PC-3 (cell line): ENCODE measurements at regions not wholly inside any gene's neighbourhood (a gene's known extent, or its start where the extent isn't known, plus 50 kb on each side); places are given as distances from the start of the nearest gene placed in this dataset.

Source experiments
- ATAC-seq: fragments of 200-7000 bp; cut with Tn5 transposase; 2 replicates; pipeline ENCODE4 v1.9.1; 2020; ENCODE audit warnings: mild to moderate bottlenecking, moderate library complexity
- BruUV-seq: library from RNA; stranded (reverse); fragments of 400-500 nt; replicated peaks from 2 replicates; lab custom pipeline; 2021; lab: Mats Ljungman, UMichigan
- CTCF ChIA-PET: fragments of 300-600 bp; sonication (Branson Sonifier 250); formaldehyde crosslinking; loops from one replicate; lab custom pipeline; 2022; ENCODE audit warnings: antibody characterized with exemption; lab: Charles Lee
- POLR2A ChIA-PET: fragments of 300-600 bp; sonication (Branson Sonifier 250); formaldehyde crosslinking; loops from one replicate; lab custom pipeline; 2022; ENCODE audit warnings: antibody characterized with exemption; ENCODE audit not compliant: unreplicated experiment; lab: Charles Lee
- DNase-seq: peaks from one replicate; pipeline ENCODE4 v3.0.0-alpha.2; 2015
- H2AFZ ChIP-seq: fragments of 300-600 bp; sonication (generic); 2 replicates; pipeline ENCODE4 v1.6.0; 2016; ENCODE audit warnings: antibody characterized with exemption, low read length
- H3F3A ChIP-seq: fragments of 300-600 bp; sonication (generic); one replicate; pipeline ENCODE4 v1.6.0; 2017; ENCODE audit warnings: antibody characterized with exemption, low read length, control low read depth, mild to moderate bottlenecking; ENCODE audit not compliant: unreplicated experiment
- H3K27ac ChIP-seq: fragments of 300-600 bp; sonication (generic); 2 replicates; pipeline ENCODE4 v1.5.1; 2016; ENCODE audit warnings: mild to moderate bottlenecking, low read length
- H3K27me3 ChIP-seq: fragments of 300-600 bp; sonication (generic); 2 replicates; pipeline ENCODE4 v1.6.1; 2016; ENCODE audit warnings: low read length, mixed read lengths
- H3K36me3 ChIP-seq: fragments of 300-600 bp; sonication (generic); 2 replicates; pipeline ENCODE4 v1.6.1; 2016; ENCODE audit warnings: low read depth, mixed run types, low read length, mixed read lengths
- H3K4me1 ChIP-seq: fragments of 300-600 bp; sonication (generic); 2 replicates; pipeline ENCODE4 v1.5.1; 2016; ENCODE audit warnings: low read length; ENCODE audit not compliant: insufficient read depth
- H3K4me2 ChIP-seq: fragments of 300-600 bp; sonication (generic); 2 replicates; pipeline ENCODE4 v1.6.0; 2016; ENCODE audit warnings: low read length
- H3K4me3 ChIP-seq: fragments of 300-600 bp; sonication (generic); 2 replicates; pipeline ENCODE4 v1.5.1; 2016; ENCODE audit warnings: mild to moderate bottlenecking, low read length, mixed read lengths
- H3K79me2 ChIP-seq: fragments of 300-600 bp; sonication (generic); 2 replicates; pipeline ENCODE4 v1.6.1; 2017; ENCODE audit warnings: low read length, mixed read lengths
- H3K9ac ChIP-seq: fragments of 300-600 bp; sonication (generic); 2 replicates; pipeline ENCODE4 v1.6.0; 2016; ENCODE audit warnings: mild to moderate bottlenecking, low read length
- H3K9me2 ChIP-seq: fragments of 300-600 bp; sonication (generic); replicated peaks from 2 replicates; pipeline ENCODE4 v1.6.1; 2016; ENCODE audit warnings: mixed run types, low read length, mixed read lengths
- H3K9me3 ChIP-seq: fragments of 300-600 bp; sonication (generic); 2 replicates; pipeline ENCODE4 v1.6.1; 2016; ENCODE audit warnings: low read length, mixed read lengths
- H4K20me1 ChIP-seq: fragments of 300-600 bp; sonication (generic); 2 replicates; pipeline ENCODE4 v1.6.1; 2016; ENCODE audit warnings: low read length, mixed read lengths
- EZH2 ChIP-seq: fragments of 300-600 bp; sonication (generic); IDR thresholded peaks from one replicate; pipeline ENCODE4 v1.6.1; 2017; ENCODE audit warnings: antibody characterized with exemption, mild to moderate bottlenecking, low read length; ENCODE audit not compliant: unreplicated experiment
- EZH2phosphoT487 ChIP-seq: fragments of 300-600 bp; sonication (generic); IDR thresholded peaks from 2 replicates; pipeline ENCODE4 v1.6.1; 2018; ENCODE audit warnings: mild to moderate bottlenecking, antibody characterized with exemption, low read length, borderline replicate concordance
- intact Hi-C: fragments of 100-400 bp; cut with micrococcal nuclease; formaldehyde crosslinking; loops from 2 replicates; pipeline ENCODE4 v1.9.0; 2023
- TF ChIP-seq, protein P1 (sequence below): fragments of 300-600 bp; sonication (generic); conservative IDR thresholded peaks from 2 replicates; pipeline ENCODE4 v1.5.1; 2017; ENCODE audit warnings: antibody characterized with exemption, low read depth, mild to moderate bottlenecking, low read length

DNA sequence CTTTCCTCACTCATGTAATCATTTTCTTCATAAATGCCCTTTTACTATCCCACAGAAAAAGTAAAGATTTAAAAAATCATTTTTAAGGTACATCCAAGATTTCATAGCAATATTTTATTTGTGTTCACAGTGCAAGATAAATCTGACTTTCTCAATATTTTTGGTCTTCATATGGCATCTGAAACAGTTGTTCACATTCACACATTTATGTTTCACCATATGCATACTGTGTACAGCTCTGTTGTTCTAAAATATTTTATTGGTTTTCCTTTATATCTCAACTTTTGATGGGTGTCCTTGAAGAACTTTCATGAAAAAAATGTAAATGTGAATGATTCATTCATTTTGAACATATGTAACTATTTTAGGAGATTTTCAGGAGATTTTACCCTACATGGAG lies 348.7 kb downstream of the SNAPC1 start:
- Histone ChIP-seq H3K4me2 (no peak overlapping the region), H3K9me2 (no peaks in the 10 kb centered on the region), H2AFZ (no peak overlapping the region), H3F3A (no peaks in the 10 kb centered on the region), H3K4me3 (no peak overlapping the region), H3K4me1 (no peaks in the 10 kb centered on the region), H3K9me3 (no peaks in the 10 kb centered on the region), H3K27ac (no peak overlapping the region), H3K79me2 (no peaks in the 10 kb centered on the region), H3K36me3 (no peaks in the 10 kb centered on the region), H4K20me1 (no peaks in the 10 kb centered on the region), H3K9ac (no peak overlapping the region), H3K27me3 (no peaks in the 10 kb centered on the region)
- ChIA-PET CTCF (no interaction called here), POLR2A (interaction anchor here (0.6 kb wide), 1 partner anchor 1911 kb away, joined by 5 read pairs; no protein-coding TSS in a partner anchor)
- TF ChIP-seq, protein P1, sequence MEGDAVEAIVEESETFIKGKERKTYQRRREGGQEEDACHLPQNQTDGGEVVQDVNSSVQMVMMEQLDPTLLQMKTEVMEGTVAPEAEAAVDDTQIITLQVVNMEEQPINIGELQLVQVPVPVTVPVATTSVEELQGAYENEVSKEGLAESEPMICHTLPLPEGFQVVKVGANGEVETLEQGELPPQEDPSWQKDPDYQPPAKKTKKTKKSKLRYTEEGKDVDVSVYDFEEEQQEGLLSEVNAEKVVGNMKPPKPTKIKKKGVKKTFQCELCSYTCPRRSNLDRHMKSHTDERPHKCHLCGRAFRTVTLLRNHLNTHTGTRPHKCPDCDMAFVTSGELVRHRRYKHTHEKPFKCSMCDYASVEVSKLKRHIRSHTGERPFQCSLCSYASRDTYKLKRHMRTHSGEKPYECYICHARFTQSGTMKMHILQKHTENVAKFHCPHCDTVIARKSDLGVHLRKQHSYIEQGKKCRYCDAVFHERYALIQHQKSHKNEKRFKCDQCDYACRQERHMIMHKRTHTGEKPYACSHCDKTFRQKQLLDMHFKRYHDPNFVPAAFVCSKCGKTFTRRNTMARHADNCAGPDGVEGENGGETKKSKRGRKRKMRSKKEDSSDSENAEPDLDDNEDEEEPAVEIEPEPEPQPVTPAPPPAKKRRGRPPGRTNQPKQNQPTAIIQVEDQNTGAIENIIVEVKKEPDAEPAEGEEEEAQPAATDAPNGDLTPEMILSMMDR: no peak
- TF ChIP-seq EZH2phosphoT487 (no peak), EZH2 (no peak)
- DNase-seq: no peak
- no TSS peak for BruUV-seq
- intact Hi-C loops: no loop called here
- no peak for ATAC-seq

DNA sequence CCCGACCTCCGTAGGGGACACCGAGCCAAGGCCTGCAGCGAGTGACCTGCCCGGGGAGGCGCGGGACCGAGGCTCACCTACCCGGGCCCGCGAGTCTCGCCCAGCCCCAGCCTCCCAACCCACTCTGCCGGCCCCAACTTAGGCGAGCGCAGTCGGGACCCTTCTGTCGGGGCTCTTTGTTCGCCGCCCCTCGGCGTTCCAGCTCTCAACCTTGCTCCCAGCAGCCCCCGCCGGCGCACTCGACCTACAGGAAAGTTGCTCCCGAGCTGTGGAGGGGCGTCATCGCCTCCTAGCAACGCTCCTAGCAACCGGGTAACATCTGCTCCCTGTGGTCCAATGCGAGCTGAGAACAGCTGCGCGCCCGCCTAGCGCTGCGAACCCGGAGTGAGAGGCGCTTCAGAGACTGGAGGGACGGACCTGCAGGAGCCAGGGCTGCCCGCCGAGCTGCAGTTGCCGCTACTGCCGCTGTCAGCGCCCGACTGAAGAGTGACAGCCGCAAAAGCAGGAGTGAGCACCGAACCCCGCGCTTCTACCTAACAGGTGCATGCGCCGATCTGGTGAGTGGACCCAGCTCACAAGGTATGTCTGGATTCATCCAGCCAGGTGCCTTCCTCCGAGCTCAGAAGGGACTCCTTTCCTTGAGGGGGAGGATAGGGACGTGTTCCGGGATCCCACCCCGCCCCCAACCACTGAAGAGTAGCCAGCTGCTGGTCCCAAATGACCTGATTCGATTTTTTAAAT lies 355.0 kb downstream of the SNAPC1 start:
- no peak overlapping the region for H3K4me3 ChIP-seq
- no peaks in the 10 kb centered on the region for H3K36me3 ChIP-seq
- 0 out of 2 replicates have a peak, but pooled peaks cover 5% of the 10 kb centered on the region for H3K4me1 ChIP-seq
- DNase-seq (no peak), ATAC-seq (no peak)
- H3F3A ChIP-seq: no peaks in the 10 kb centered on the region
- TF ChIP-seq, protein P1: no peak
- TF ChIP-seq EZH2phosphoT487 (no peak), EZH2 (no peak)
- no peak overlapping the region for H3K9ac ChIP-seq
- H3K9me2 ChIP-seq: no peaks in the 10 kb centered on the region
- no peaks in the 10 kb centered on the region for H3K79me2 ChIP-seq
- intact Hi-C loops: no loop called here
- ChIA-PET CTCF (no interaction called here), POLR2A (interaction anchor here (0.6 kb wide), 2 partner anchors 125 to 190 kb away, joined by 3 to 5 read pairs; no protein-coding TSS in a partner anchor)
- no peaks in the 10 kb centered on the region for H3K27me3 ChIP-seq
- no TSS peak for BruUV-seq
- H3K9me3 ChIP-seq: no peaks in the 10 kb centered on the region
- H4K20me1 ChIP-seq: no peaks in the 10 kb centered on the region
- no peak overlapping the region for H2AFZ ChIP-seq
- no peak overlapping the region for H3K27ac ChIP-seq
- no peak overlapping the region for H3K4me2 ChIP-seq

DNA sequence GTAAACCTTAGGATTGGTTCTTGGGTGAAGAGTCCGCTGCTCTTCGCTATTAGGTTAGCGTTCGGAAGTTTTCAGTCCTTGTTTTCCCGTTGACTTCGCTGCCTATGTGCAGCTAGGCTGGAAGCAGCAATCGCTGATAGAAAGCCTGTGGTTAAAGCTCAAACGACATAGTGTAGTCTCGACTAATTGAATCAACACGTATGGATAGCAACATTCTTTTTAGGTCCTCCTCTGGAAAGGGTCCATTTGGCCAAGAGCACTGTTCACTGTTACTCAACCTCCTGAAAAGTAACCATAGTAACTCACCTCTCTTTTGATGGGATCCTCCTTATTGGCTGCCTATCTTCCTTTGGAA lies 355.5 kb downstream of the SNAPC1 start:
- H3K9ac ChIP-seq: no peak overlapping the region
- H3K4me2 ChIP-seq: no peak overlapping the region
- CTCF ChIA-PET: no interaction called here
- no peaks in the 10 kb centered on the region for H3F3A ChIP-seq
- DNase-seq (no peak), ATAC-seq (no peak)
- no TSS peak for BruUV-seq
- H3K27ac ChIP-seq: no peak overlapping the region
- POLR2A ChIA-PET: interaction anchor here (0.6 kb wide), 2 partner anchors 126 to 190 kb away, joined by 3 to 5 read pairs; no protein-coding TSS in a partner anchor
- H3K79me2 ChIP-seq: no peaks in the 10 kb centered on the region
- TF ChIP-seq EZH2: no peak
- no peak for TF ChIP-seq EZH2phosphoT487
- TF ChIP-seq, protein P1: no peak
- no peaks in the 10 kb centered on the region for H3K9me2 ChIP-seq
- no peaks in the 10 kb centered on the region for H4K20me1 ChIP-seq
- no peak overlapping the region for H3K4me3 ChIP-seq
- no peaks in the 10 kb centered on the region for H3K9me3 ChIP-seq
- no peaks in the 10 kb centered on the region for H3K27me3 ChIP-seq
- H3K36me3 ChIP-seq: no peaks in the 10 kb centered on the region
- no peak overlapping the region for H2AFZ ChIP-seq
- H3K4me1 ChIP-seq: 0 out of 2 replicates have a peak, but pooled peaks cover 5% of the 10 kb centered on the region
- intact Hi-C loops: no loop called here
